Kidney tubule cell (primary cell): ENCODE measurements at regions not wholly inside any gene's neighbourhood (a gene's known extent, or its start where the extent isn't known, plus 50 kb on each side); places are given as distances from the start of the nearest gene placed in this dataset.
"Not testable (repeated sequence)": the region's sequence is repeated elsewhere in the genome, so short reads cannot be mapped to it uniquely, and the experiment has no call there.

ENCODE experiments used
- DNase-seq: peaks from one replicate; pipeline ENCODE4 v3.0.0-alpha.2; 2018; ENCODE audit warnings: low spot score

DNA sequence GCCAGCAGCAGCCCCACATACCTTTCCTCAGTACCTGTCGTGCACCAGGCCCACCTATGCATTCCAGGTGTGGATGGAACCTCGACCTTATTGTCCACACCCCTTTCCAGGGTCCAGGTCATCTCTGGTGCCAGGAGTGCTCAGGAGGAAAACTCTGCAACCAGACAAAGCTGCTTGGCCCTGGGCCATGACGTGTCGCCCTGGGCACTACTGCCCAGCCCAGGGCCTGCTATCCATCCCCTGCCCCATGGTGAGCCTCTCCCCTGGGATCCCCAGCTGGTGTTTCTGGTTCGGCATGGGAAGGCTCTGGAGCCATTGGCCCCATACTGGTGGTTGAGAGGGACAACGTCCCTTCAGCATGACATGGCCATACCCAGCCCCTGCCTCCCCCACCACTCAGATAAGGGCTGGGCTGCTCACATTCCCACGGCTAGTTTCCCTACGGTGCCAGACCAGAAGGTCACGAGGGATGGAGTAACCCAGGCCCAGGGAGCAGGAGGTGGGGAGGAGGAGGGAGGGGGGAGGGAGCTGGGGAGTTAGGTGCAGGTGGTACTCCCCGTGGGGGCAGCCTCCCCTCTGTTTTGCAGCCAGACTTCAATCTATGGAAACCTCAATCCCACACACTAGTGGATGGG is 123.2 kb upstream of the MTLN start:
- not testable (repeated sequence) for DNase-seq

DNA sequence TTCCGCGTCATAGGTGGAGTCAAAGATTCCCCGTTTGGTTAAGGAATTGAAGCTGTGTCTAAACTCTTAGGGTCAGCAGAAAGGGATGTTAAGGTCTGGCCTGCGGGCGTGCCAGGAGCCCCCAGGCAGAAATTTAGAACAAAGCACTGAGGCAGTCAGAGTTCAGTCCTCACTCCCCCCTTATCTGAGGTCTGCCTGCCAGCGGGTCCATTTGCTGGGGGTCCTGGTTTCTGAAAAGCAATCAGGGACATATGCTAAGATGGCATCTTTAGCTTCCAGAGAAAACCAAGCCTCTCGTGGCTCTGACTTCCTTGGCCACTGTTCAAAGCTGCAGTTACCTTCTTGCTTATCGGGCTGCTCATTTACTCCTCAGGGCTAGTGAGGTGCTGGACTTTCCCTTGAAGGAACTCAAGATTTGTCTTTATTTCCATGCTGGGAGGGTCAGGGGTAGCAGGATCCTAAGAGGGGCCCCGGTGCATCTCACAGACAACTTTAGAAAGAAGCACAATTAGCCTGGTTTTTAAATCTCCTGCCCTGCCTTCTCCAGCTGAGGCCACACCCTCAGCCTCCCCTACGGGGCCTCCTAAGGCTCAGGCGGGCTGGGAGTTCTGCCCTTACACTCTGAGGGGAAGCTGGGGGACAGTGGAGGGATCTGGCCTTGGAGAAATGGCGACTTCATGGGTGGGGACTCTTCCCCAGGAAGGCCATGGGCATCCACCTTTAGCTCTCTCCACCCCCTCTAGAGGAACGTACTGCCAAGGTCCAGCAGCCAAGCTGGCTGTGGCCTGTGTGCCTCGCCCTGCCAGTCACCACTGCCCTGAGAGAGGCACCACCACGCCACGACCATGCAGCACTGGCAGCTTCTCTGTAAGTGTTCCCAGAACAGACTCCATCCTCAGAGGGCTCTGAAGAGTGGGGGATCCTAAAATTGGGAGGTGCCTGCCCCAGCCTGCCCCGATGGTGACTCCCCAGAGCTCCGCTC is 121.1 kb upstream of the MTLN start:
- DNase-seq, result peak; percentile 0

DNA sequence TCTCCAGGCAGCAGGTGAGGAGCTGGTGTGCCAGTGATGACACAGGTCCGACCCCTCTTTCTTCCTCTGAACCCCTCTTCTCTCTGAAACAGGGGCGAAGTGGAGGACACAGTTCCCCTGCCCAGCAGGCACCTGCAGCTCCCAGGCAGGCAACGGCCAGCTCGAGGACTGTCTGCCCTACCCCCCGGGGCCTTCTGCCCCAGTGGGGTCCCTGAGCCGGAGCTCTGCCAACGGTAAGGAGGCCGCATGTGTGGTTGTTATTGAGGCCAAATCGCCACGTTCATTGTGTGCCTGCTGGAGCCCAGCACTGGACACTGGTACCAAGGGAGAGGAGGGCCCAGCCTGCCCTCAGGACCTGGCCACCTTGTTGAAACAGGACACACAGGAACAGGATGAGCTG is 119.3 kb upstream of the MTLN start:
- not testable (repeated sequence) for DNase-seq

DNA sequence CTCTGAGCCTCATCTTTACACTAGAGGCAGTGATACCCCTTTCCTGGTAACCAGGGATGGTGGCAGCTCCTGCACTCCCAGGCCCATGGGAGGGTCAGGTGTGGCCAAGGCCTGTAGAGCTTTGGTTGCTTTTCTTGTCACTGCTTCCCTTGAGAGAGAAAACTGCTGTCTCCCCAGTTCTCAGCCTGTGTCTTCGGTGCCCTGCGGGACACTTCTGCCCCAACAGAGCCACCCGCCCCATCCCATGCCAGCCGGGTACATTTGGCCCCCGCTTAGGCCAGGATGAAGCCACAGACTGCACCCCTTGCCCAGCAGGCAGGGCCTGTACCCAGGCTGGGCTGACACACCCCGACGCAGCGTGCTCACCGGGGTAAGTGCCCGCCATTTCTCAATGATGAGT is 117.4 kb upstream of the MTLN start:
- DNase-seq, result not testable (repeated sequence)

DNA sequence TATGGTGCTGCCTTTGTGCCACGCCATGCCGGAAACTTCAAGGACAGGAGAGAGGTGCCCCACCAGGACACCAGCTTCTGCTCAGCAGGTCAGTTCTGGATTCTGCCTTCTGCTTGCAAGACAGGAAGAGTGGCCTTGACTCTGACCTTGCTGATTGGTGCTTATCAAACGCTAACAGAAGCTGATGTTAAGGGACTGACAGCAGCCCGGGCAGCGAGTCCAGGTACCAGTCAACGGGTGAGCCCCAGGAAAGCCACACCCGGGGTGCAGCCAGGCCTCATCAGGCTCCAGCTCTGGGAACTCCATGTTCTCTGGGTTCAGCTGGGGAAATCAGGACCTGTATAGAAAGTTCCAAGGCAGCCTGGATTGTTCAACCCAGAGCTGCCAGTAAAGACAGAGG is 116.8 kb upstream of the MTLN start:
- DNase-seq, result not testable (repeated sequence)

DNA sequence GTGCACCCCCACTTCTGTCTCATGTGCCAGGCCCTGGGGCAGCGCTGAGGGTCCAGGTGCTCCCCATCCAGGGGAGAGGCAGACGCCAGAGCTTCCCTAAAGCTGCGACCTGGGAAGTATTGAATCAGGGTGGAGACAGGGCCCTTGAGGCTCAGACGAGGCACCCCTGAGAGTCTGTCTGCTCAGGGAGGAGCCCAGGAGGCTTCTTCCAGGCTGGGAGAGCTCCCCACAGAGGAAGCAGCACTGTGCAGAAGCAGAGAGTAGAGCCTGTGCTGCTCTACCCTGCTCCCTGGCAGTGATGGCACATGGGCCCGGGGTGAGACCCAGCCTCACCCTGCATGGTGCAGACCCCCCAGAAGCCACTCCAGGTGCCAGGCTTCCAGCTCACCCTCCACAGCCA is 116.3 kb upstream of the MTLN start:
- peak; percentile 0 for DNase-seq

DNA sequence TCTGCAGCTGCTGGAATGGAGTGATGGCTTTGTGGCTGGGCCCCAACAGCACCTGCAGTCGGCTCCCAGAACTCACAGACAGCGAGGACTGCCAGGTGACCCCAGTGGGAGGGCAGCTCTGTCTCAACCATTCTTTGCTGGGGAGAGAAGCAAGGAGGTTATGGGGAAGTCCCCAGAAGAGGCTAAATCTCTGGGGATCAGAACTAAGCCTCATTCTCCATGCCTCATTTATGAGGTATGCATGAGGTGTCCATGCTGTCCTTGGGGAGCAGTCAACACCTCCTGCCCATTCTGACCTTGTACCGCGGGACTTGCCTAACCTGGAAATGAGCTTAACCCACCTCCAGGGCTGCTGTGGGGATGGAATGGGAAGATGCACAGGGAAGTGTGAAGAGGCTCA is 111.5 kb upstream of the MTLN start:
- DNase-seq, result not testable (repeated sequence)

DNA sequence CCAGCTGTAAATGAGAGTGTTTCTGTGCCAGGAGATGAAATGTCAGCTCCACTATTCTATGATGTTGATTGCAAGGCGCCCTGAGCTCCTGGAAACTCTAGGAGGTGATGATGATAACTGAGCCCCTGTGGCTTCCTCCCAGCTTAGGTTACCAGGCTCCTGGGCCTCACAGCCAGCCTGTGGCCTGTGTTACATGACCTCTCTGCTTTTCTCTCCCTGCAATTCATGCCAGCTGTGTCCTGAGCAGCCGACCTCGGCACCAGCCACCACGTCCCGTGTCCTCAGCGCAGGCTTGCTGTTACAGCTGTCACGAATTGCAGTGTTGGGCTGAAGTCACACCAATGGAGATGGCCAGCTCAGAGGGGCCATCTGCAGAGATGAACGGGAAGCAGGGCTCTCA is 110.2 kb upstream of the MTLN start:
- not testable (repeated sequence) for DNase-seq

DNA sequence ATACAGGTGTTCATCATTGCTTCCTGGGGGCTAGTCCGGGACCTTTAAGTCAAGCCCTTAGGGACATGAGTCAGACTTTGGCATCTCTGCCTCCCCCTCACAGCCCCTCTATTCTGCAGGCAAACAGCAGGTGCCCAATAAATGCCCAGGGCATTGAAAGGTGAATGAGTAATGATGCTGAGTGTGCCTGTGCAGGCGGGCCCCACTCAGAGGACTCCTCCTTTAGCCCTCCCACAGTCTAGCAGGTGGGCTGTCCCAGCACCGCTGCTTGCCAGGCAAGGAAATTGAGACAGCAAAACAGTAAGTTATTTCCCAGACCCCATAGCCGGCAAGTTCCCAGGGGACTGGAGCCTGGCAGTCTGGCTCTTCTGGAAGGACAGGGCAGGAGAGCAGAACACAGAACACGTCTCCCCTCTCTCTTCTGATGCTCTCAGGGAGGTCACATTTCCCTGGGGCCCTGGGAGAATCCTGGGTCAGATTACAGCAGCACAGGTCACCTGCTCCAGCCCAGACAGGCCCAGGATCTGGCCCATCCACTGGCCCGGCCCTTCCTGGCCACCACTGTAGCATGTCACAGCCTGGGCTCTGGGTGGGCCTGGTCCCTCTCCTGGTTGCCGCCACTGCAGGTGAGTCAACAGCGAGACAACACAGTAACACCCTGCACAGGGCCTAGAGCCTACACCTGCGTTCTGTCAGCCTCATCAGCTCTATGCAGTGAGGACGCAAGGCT is 108.7 kb upstream of the MTLN start:
- not testable (repeated sequence) for DNase-seq

DNA sequence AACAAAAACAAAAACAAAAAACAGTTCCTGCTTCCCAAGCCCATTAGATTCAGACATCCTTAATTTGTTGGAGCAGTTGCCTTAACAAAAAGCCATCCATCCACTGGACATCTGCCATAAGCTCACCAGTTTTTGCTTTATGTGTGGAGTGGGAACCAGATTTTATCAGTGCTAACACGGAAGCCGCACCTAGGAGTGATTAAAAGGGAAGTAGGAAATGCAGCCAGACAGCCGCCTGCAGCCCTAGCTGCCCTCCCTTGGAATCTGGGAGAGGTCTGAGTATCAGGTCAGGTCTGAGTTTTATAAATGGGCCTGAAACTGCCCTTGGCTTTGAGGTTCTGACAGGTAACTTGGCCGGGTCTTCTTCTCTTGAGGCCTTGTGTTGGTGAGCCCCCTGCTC is 106.6 kb upstream of the MTLN start:
- not testable (repeated sequence) for DNase-seq

DNA sequence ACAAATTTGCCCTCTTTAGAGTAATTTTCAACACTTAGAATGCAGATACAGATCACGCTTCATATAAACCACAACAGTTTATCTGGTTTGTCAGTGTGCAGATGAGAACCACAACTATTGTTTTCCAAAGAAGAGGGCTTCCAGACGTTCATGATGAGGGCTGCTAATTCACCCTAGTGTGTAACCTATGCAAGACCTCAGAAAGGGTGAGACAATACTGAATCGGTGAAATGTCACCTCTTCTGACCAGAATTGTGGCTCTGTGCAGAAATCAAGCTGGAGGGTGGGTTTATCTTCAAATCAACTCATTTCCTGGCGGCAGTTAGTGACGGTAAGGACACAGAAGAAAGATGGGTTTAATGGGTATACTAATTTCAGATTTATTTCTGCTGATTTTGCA is 105.0 kb upstream of the MTLN start:
- not testable (repeated sequence) for DNase-seq

DNA sequence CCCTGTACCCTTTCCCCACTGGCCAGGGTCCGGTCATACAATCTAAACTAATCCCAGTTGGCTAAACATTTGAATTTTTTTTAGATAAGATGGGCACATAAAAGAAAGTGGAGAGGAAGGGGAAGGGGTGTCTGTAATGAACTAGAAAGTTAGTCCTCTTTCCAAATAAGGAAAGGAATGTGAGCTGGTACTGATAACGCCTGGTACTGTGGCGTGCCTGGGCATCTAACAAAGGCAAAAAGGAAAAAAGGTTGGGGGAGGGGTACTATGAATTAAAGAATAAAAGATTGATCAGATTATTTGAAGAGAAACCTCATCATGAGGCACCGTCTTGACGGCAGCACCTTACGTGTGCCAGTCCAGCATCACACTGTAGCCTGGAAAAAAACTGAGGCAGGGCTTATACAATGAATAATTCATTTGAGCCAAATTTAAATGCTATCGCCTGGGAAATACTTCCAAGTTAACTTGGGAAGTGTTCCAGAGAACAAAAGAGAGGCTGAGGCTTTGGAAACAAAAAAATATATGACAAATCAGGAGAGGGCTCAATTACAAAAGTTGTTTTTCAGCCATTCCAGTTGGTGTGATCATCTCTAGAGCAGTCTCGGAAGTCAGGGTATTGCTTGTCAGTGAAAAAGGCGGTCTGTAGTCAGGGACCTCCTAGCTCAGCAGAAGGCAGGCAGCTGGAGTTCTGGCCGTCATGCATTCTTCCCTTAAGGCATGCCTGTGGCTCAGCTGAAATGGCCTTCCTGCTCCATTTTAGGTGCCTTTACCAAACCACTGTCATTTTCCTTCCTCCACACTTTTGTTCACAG is 103.9 kb upstream of the MTLN start:
- not testable (repeated sequence) for DNase-seq

DNA sequence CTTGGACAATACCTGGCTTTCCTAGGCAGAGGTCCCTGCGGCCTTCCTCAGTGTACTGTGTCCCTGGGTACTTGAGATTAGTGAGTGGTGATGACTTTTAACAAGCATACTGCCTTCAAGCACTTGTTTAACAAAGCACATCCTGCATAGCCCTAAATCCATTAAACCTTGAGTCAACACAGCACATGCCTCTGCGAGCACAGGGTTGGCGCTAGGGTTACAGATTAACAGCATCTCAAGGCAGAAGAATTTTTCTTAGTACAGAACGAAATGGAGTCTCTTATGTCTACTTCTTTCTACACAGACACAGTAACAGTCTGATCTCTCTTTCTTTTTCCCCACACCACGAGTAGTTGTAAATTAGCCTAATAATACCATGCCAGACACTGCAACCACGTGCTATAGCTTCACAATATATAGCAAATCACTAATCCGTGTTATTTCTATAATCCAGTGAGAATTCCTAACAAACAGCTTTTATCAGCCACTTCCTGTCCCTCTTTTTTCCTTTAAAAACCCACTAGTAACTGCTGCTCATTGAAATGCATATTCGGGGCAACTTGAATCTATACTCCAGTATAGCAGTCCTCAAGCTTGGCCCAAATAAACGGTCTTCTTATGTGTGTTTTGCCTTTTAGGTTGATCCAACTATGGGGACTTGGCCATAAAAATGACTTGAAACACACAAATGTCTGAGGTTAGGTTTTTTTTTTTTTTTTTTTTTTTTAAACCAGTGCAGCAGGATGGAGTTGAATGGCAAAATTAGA is 102.9 kb upstream of the MTLN start:
- DNase-seq, result not testable (repeated sequence)

DNA sequence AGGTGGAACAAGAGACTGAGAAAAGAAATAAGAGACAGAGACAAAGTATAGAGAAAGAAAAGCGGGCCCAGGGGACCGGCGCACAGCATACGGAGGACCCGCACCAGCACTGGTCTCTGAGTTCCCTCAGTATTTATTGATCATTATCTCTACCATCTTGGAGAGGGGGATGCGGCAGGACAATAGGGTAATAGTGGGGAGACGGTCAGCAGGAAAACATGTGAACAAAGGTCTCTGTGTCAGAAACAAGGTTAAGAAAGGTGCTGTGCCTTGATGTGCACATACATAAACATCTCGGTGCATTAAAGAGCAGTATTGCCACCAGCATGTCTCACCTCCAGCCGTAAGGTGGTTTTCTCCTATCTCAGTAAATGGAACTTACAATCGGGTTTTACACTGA is 102.1 kb upstream of the MTLN start:
- DNase-seq, result not testable (repeated sequence)

DNA sequence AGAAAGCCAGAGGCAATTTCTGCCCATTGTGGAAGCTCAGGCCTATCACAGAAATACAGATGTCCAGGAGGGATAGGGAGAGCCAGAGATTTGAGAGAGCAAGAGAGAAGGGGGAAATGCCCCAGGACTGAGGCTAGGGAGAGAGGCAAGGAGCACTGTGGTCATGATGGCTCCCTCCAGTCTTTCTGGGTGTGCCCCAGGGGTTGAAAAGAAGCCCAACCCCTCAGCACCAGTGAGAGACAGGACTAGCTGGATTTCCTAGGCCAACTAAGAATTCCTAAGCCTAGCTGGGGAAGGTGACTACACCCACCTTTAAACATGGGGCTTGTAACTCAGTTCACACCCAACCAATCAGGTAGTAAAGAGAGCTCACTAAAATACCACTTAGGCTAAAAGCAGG is 100.7 kb upstream of the MTLN start:
- DNase-seq, result not testable (repeated sequence)

DNA sequence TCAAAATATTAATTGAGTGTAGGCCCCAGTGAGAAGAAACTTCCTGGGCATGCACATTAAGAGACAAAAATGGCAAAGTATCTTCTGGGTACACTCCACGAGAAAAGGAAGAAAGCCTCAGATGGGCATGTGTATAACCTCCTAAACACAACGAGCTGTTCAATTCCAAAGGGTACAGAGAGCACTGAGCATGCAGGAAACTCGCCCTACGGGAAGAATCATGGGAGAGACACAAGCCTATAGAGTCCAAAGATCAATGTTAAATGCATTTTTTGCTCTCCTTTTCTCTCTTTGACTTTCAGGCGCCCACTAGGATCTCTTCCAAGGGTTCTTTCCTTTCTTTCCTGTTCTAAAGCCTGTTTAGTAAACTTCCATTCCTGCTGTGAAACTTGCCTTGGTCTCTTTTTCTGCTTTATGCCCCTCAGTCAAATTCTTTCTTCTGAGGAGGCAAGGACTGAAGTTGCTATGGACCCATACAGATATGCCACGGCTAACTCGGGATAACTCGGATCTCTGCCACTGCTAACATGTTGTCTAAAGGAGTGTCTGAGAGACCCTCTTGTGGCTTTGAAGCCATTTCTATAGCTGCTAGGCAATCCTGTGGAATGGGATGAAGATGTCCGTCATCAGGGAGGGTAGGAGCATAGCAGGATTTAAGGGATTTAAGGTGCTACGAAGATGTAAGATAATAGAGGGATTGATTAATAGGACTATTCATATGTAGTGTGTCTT is 99.5 kb upstream of the MTLN start:
- not testable (repeated sequence) for DNase-seq

DNA sequence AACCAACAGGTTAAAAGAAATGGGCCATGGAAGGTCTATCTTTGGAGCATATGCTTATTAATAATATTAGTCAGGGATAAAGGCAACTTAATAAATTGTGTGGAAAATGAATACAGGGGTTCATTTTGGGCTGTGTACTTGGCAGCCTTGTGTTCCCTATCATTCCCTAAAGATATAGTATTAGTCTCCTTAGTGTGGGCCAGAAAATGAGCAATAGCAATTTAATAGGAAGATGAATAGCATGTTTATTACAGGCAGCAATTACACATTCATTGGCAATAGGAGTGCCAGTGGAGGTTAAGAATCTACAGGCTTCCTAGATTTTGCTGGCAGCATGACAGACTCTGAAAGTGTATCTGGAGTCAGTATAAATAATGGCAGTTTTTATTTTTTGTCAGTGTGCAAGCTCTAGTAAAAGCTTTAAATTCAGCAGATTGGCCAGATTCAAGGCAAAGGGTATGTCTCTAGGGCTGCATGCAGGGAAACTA is 98.7 kb upstream of the MTLN start:
- not testable (repeated sequence) for DNase-seq

DNA sequence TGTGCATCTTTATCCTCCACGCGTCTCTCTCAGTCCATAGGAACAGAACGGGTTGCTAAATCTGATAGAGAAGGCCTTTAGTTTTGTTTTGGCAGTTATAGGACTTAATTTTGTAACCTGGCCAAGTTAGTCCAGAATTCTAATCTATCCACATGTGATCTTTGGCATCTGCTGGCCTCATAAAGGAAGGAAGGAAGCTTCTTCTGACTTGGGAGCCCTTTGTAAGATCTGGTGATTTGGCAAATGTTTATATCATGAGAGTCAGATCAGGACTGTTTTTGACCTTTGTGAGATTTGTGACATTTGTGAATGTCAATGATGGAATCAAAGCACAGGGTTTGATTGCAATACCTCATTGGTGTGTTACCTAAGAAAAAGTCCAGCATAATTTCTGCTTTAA is 96.4 kb upstream of the MTLN start:
- not testable (repeated sequence) for DNase-seq

DNA sequence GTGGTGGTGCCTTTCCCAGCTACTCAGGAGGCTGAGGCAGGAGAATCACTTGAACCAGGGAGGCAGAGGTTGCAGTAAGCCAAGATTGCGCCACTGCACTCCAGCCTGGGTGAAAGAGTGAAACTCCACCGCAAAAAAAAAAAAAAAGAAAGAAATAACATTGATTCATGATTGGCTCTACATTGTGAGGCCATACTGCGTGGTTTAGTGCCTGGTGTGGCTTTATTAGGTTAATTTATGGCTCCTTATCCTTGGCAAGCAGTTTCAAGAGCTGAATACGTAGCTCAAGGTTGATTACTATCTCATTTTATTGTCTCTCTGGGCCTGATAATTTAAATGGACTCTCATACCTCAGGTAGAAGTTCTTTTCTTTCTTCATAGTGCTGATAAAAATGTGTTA is 80.5 kb upstream of the MTLN start:
- DNase-seq, result not testable (repeated sequence)
